HG02840 (cell line): ENCODE measurements at regions not wholly inside any gene's neighbourhood (a gene's known extent, or its start where the extent isn't known, plus 50 kb on each side); places are given as distances from the start of the nearest gene placed in this dataset.
"Not testable (repeated sequence)": the region's sequence is repeated elsewhere in the genome, so short reads cannot be mapped to it uniquely, and the experiment has no call there.

Source experiments
- ATAC-seq: cut with Tn5 transposase; IDR thresholded peaks from one replicate; pipeline ENCODE4 v1.9.1; 2021; ENCODE audit warnings: mild to moderate bottlenecking, moderate library complexity, moderate number of reproducible peaks; ENCODE audit not compliant: unreplicated experiment, low FRiP score

DNA sequence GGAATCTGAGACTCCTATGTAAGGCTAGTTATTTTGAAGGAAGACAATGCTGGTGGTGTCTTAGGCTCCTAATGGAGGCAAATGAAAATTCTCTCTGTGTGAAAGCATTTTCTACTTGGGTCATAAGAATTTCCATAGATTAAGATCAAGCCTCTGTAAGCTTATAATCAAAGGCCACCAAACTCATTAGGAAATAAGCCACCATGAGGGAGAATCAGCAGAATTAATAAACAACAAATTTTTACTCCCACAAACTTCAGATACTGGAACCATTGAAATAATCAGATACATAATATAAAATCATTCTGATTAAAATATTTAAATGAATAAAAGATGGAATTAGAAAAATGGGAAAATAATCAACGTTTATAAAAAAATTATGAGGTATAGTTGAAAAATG is 178.7 kb downstream of the NPIPA8 start:
- ATAC-seq: not testable (repeated sequence)

DNA sequence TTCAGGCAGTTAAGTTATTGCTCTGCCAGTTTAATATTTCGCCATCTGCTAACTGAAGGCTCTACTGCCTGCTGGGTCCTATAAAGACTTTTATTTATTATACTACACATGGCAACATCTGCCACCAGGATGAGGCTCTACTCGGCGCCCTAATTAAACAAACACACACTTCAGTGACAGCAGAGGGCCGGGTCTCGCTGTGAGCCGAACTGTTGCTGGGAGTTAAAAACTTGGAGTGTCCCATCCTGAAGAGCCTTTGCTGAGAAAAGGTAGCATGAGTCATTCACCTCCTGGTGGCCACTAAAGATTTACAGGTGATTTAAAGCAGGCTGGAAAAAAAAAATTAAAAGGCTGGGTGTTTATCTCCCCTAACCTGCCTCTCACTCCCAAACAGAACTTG is 183.7 kb downstream of the NPIPA8 start:
- not testable (repeated sequence) for ATAC-seq

DNA sequence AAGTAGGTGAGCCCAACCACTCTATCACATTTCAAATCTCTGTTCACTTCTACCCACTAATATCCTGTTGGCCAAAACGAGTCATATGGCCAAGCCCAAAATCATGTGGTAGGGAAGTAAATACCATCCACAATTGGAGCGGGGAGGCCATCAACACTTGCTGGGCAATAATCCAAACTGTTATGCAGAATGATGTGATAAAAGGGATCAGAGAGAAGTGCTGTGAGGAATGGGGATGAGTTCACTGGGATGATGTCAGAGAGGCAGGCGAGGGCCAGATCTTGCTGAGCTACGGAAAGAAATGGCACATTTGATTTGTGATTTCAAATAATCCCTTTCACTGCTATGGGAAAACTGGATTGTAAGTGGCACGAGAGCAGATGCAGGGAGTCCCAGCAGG is 188.4 kb downstream of the NPIPA8 start:
- not testable (repeated sequence) for ATAC-seq

DNA sequence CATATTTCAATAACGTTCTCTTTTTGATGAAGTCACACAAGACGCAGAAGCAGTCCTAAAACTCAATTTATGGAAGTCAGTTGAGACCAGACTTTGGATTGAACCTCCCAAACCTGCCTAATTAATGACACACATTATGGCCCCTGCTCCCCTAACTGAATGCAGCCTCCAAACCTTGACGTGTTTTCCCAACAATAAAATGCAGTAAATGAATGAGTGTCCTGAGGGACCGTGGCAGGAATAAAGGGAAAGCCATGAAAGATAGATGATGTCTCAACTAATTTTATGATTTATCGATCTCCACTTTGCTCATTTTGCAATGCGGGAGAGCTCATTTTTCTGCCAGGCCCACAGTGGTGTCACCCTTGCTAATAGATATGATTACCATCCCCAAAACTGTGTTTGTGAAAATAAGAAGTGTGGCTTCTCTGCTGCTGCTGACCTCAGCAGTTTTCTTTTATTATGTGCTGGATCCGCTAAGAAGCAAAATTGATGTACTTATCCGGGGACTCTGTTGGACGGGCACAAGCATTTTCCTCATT is 189.9 kb downstream of the NPIPA8 start:
- ATAC-seq: not testable (repeated sequence)

DNA sequence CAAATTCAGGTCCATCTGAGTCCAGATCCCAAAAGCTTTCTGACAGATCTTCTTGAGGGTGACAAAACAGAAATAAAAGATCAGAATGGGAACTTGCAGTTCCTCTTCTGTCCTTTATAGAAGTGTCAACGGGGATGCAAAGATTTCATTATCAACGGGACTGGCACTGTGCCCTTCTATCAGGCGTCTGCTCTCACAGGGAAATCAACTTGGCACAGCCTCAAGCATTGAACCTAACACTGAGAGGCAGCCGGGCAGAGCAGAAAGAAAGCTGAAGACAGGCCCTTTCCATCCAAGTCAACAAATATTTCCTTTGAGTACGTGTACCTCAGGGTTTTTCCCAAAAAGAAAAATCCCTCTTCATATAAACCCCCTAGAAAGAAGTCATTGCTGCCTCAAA is 194.5 kb downstream of the NPIPA8 start:
- ATAC-seq: not testable (repeated sequence)

DNA sequence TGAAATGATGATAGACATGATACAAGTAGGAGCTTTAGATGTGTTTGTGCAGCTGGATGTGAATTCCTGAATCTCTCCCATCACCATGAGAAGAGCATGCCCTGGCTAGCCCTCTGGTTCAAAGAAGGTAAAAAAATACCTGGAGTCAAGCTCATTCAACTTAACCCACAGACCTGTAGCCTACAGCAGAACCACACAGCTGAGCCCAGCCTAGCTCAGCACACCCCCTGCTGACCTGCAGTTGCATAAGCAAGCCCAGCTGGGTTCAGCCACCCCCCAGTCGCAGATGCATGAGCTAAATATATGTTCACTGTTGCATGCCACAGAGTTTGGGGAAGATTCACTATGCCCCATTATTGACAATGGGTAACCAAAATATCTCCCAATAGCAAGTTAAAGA is 200.2 kb downstream of the NPIPA8 start:
- ATAC-seq: not testable (repeated sequence)

DNA sequence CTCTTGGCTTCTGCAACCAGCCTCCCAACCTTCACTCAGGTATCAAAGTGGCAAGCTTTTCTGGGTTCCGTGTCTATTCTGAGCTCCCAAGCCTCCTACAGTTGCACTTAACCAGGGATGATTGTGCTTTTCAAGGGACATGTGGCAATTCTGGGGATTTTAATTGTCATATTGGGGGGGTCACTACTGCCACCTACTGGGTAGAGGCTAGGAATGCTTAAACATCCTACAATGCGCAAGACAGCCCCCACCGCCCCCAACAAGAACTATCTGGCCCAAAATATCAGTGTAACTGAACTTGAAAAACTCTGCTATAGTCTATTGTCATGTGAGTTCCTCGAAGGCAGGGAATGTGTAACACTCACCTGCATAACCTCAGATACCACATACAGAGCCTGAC is 201.5 kb downstream of the NPIPA8 start:
- ATAC-seq: not testable (repeated sequence)

DNA sequence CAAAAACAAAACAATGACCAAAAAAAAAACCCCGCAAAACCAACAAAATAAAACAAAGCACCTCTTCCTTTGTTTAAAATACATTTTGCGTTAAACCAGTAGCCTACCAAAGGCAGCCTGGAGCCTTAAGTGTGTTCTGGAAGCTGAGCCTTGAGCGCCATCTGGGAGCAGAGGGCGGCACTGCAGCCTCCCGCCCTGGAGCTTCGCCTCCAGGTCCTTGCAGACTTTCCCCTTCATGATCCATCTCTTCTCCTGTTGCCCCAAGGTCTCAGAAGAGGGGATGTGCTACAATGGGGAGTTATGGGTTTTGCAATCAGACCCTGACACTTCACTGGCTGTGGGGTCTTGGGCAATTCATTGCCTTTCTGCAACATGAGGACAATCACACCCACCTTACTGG is 204.9 kb downstream of the NPIPA8 start:
- ATAC-seq: not testable (repeated sequence)

DNA sequence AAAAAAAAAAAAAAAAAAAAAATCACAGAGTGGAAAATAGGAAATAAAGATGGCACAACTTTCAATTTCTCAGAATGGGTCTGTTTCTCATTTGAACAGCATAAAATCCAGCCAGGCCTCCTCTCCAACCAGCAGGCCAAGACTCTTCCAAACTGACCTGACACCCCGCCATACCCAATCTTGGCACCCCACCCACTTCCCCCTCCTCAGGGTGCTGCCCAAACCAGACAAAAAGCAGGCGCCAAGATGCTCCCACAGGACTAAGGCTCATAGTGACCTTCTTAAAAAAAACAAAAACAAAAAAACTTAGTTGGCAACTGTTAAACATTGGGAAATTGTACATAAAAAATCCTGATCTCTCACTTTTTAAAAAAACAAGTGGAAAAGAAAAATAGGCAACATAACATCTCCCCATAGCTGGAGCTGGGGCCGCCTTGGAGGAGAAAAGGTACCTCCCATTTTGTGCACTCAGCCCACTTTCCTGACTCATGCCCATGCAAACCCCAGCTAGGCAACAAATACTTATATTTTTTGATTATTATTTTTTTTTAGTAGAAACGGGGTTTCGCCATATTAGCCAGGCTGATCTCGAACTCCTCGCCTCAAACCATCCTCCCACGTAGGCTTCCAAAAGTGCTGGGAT is 205.9 kb downstream of the NPIPA8 start:
- ATAC-seq: not testable (repeated sequence)

DNA sequence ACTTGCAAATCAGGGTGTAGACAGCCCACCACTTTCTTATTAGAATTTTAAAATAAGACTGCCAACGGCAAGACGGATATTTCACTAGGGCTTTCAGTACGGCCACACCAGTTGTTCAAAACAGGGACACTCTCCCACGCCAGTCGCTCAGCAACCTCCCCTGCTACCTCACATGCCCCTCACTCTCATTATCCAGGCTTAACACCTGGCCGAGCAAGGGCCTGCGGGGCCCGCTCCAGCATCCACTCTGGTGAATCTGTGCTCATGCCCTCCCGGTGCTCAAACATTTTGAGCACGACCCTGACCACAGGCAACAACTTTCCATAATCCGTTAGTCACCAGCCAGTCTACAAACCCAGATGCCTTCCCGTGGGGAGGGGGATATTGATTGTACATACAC is 209.5 kb downstream of the NPIPA8 start:
- not testable (repeated sequence) for ATAC-seq

DNA sequence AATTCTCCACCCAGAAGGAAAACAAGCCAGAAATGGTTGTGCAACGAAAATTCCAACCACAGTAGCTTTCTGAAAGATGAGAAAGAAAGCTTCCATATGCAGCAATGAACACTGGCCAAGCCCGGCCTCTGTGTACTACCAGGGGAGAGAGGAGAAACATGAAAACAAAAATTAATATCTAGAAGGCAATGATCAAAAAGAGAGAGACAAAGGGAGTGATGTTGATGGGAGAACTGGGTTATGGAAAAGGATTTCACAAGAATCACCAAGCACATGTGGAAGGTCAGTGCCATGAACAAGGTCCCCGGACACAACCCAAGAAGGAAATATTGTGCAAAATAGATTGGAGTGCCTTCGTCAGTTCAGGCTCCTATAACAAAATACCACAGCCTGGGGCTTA is 217.4 kb downstream of the NPIPA8 start:
- not testable (repeated sequence) for ATAC-seq

DNA sequence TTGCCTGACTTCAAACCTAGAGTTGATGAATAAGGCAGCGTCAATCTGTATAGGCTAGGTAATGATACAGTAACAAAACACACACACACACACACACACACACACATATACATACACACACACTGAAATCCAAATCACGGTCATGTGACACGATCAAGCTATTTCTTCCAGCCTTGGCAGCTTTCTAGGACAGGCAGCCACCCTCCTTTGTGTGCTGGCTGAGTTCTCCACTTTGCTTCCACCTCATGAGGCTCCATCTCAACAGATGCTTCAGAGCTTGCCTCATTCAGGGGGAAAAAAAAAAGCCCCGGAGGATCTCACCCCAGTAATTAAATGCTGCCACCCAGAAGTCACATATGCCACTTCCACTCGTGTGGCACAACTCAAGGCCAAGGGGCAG is 217.9 kb downstream of the NPIPA8 start:
- not testable (repeated sequence) for ATAC-seq

DNA sequence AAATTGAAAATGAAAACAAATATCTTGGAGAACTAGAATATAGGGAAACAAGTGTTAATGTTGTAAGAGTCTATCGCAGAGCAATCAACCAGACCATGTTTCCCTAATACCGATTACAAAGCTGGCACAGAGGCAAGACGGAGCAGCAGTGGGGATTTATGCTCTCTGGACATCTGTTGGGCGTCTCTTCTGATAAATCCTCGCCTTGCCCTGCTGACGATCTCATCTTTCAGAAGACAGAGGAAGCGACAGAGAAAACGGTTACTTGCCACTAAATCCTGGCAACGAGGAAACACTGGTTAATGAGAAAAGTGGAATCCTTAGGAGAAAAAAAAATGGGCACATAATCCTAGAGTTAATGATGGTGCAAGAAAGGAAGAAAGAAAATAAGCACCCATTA is 218.5 kb downstream of the NPIPA8 start:
- not testable (repeated sequence) for ATAC-seq

DNA sequence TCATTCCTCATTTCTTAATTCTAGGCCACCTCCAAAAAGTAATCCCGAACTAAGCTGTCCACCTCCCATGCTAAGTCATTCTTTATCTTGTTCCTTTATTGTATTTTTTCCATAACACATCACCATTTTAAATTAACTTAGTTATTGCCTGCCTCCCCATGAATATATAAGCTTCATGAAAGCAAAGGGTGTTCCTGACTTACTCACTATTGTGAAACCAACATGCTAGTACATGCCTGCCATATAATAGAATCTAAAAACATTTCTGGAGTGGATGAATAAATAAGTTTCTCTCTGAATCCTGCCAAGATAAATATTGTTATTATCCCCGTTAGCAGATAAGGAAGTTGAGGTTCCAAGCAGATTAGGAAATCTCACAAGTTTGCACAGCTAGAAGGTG is 232.1 kb downstream of the NPIPA8 start:
- not testable (repeated sequence) for ATAC-seq

DNA sequence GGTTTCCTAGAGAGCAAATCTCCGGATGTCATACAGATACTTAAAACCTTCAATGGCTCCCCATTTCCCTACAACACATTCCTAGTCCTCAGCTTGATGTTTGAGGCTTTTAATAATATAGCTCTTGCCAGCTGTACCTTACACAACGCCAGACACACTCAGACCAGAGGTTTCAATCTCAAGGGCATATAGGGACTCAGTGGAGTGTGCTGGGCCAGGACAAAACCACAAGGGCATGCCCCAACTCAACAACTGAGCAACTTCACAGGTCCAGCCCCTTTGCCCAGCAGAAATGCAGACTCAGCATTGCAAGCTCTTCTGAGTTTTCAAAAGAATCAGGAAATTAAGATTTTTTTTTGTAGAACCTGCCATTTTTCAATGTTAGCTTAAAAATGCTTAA is 235.5 kb downstream of the NPIPA8 start:
- not testable (repeated sequence) for ATAC-seq

DNA sequence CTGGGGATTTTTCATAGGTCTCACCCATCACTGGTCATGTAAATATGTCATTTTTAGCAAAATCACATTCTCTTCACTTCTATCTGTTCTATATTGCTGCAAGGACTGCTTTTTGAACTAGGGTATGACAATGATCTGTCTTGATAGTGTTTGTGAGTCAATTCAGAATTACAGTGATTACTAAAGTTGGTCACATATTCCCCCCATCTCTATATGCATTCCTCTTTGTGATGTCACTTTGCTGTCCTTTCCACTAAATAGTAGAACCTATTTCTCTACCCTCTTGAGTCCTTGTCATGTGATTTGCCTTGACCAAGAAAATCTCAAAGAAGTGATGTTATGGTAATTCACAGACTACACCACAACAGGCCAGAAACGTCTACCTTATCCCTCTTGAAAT is 243.9 kb downstream of the NPIPA8 start:
- not testable (repeated sequence) for ATAC-seq

DNA sequence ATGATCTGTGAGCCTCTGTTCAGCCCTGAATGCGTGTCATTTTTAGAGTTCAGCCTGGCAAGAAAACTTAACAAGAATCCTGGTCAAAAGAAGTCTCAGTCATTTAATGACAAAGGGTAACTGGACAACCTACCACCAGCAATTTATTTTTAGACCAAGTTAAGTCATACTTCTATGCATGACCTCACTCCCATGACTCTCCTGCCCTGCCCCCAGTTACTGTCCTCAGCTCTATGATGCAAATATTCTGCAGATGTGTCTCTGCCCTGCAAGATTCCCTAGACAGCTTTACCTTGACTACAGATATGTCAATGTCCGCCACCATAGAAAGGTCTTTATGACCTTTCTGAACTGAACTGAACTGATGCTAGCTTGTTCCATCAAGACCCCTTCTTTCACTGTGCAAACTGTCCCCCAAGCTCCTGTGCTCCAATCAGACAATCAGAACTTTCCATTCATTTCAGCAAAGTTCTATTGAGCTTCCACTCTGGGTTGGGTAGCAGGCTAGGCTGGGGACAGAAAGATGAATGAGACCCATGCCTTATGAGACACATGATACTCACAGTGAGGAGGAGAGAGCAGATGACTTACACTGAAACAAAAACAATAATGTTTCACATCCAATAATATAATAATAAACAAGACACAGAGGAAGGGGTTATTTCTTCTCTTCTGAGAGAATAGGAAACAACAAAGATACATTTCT is 255.7 kb downstream of the NPIPA8 start:
- ATAC-seq: not testable (repeated sequence)

DNA sequence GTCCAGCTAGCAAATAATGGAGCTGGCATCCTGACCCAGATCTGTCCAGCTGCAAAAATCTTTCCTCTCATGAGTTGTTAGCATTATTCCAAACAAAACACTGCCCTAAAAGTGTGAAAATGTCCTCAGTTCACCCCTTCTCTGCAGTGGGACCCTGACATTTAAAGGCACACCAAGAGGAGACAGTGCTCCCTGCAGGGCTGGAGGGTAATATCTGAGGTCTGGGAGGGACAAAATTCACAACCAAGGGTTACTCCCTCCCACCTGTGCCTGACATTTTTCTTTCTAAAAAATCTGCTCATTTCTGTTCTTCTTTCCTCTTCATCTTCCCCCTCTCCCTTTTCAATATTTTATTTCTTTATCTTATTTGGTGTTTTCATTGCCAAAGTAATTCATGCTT is 258.6 kb downstream of the NPIPA8 start:
- ATAC-seq: not testable (repeated sequence)

DNA sequence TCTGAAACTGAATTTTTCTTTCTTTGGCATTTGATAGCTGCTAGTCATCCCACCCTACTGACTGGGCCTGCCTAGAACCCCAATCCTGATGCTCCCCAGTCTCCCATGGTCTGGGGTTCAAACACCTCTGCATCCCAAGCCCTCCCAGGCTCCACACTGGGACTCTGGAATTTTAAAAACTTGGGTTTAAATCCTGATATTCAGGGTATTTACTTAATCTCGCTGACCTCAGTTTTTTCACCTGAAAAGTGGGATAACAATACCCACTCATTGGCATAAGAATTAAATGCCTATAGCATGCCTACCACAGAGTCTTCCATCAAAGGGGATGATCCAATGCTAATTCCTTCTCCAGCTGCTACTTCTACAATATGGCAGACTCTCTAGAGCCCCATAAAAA is 264.4 kb downstream of the NPIPA8 start:
- ATAC-seq: no peak

DNA sequence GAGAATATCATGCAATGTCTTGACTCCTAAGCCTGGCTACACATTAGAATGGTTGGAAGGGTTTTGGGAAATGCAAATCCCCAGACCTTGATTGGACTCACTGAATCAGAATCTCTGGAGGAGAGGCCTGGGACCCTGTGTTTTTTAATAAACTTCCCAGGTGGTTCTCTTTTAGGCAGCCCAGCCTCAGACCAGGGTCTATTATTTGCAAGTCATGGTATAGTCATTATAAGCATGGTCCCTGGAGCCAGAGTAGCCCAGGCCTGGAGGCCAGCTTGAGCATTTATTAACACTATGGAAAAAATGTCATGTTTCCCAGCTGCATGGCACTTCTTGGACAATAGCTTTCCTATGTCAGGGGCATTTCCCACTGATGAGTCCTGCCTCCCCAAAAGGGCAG is 266.9 kb downstream of the NPIPA8 start:
- no peak for ATAC-seq

DNA sequence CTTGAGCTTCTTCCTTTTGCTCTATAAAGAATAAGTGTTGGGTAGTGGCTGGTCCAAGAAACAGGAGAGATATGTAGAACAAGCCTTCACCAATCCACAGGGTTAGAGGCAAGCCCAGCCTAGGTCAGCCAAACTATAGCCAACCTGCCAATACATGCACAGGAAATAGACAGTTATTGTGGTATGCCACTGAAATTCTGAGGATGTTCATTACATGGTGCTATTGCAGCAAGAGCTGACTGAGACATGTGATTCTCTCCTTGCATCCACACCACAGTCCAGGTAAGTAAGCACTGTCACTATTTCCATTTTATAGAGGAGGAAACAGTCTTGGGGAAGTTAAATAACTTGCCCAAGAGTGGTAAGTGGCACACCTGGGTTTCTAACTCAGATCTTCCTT is 268.1 kb downstream of the NPIPA8 start:
- no peak for ATAC-seq

DNA sequence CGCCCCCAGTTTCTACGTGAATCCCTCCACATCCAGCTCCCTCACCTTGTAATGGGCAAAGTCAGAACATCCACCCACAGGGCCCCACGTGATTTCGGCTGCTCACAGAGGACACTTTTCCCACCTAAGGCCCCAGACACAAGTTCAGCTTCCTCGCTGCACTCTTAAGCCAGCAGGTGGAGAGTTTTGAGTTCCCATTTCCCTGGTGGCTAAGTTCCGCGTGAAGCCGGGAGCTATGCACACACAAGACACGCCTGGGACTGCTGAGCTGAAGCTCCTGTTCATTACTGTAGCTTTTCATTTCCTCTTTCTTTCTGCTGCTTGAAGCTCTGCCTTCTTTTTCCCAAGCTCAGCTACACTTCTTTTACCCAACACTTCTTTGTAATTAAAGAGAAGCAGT is 273.8 kb downstream of the NPIPA8 start:
- ATAC-seq: no peak
